SU-DHL-6 (cell line): ENCODE measurements at regions not wholly inside any gene's neighbourhood (a gene's known extent, or its start where the extent isn't known, plus 50 kb on each side); places are given as distances from the start of the nearest gene placed in this dataset.

Experiments used
- H2AFZ ChIP-seq: fragments of 200-600 bp; sonication (generic); 2 replicates; pipeline ENCODE4 v1.6.1; 2014; ENCODE audit warnings: low read depth, mild to moderate bottlenecking, moderate library complexity, mixed read lengths, antibody characterized with exemption, low read length; ENCODE audit not compliant: severe bottlenecking
- H3F3A ChIP-seq: fragments of 200-600 bp; shearing (Covaris generic); 2 replicates; pipeline ENCODE4 v1.6.0; 2016; ENCODE audit warnings: antibody characterized with exemption, mild to moderate bottlenecking; ENCODE audit not compliant: insufficient read depth
- H3K27ac ChIP-seq: fragments of 200-600 bp; sonication (generic); 2 replicates; pipeline ENCODE4 v1.5.1; 2016; ENCODE audit warnings: low read depth, mild to moderate bottlenecking, low read length, moderate library complexity, mixed read lengths
- H3K27me3 ChIP-seq: fragments of 200-600 bp; sonication (generic), shearing (Covaris generic); 2 replicates; pipeline ENCODE4 v1.6.0; 2014; ENCODE audit warnings: mild to moderate bottlenecking, low read length
- H3K36me3 ChIP-seq: fragments of 200-600 bp; sonication (generic); 2 replicates; pipeline ENCODE4 v1.6.1; 2014; ENCODE audit warnings: mild to moderate bottlenecking, low read length, mixed read lengths
- H3K4me2 ChIP-seq: fragments of 300-600, 200-600 bp; shearing (Covaris generic), sonication (generic); 2 replicates; pipeline ENCODE4 v1.6.0; 2014; ENCODE audit warnings: low read length, low read depth, mild to moderate bottlenecking; ENCODE audit not compliant: poor library complexity, severe bottlenecking
- H3K4me3 ChIP-seq: fragments of 200-600 bp; sonication (generic); 2 replicates; pipeline ENCODE4 v1.5.1; 2014; ENCODE audit warnings: antibody characterized with exemption, low read length, mild to moderate bottlenecking, mixed read lengths; ENCODE audit not compliant: insufficient read depth, poor library complexity, severe bottlenecking
- H3K79me2 ChIP-seq: fragments of 200-600 bp; sonication (generic); 2 replicates; pipeline ENCODE4 v1.6.1; 2014; ENCODE audit warnings: mild to moderate bottlenecking, low read length, moderate library complexity; ENCODE audit not compliant: insufficient read depth
- H3K9ac ChIP-seq: fragments of 200-600 bp; sonication (generic); 2 replicates; pipeline ENCODE4 v1.7.0; 2014; ENCODE audit warnings: mild to moderate bottlenecking, low read length
- H3K9me2 ChIP-seq: fragments of 200-600 bp; sonication (generic); replicated peaks from 2 replicates; pipeline ENCODE4 v1.6.1; 2014; ENCODE audit warnings: low read length; ENCODE audit not compliant: insufficient read depth
- H3K9me3 ChIP-seq: fragments of 200-600 bp; sonication (generic); 2 replicates; pipeline ENCODE4 v1.6.1; 2014; ENCODE audit warnings: low read length, mixed read lengths; ENCODE audit not compliant: insufficient read depth
- H4K20me1 ChIP-seq: fragments of 200-600 bp; sonication (generic); 2 replicates; pipeline ENCODE4 v1.6.1; 2014; ENCODE audit warnings: low read depth, mild to moderate bottlenecking, antibody characterized with exemption, low read length, moderate library complexity, mixed read lengths
- EZH2phosphoT487 ChIP-seq: fragments of 200-600 bp; sonication (generic), shearing (Covaris generic); conservative IDR thresholded peaks from 2 replicates; pipeline ENCODE4 v1.6.1; 2018; ENCODE audit warnings: mild to moderate bottlenecking, antibody characterized with exemption, low read length, moderate library complexity, mixed read lengths
- TF ChIP-seq, protein P1 (sequence below): fragments of 200-600 bp; sonication (generic); IDR thresholded peaks from one replicate; pipeline ENCODE4 v1.5.1; 2017; ENCODE audit warnings: antibody characterized with exemption, mild to moderate bottlenecking, low read length, moderate library complexity; ENCODE audit not compliant: insufficient read depth, poor library complexity, severe bottlenecking

DNA sequence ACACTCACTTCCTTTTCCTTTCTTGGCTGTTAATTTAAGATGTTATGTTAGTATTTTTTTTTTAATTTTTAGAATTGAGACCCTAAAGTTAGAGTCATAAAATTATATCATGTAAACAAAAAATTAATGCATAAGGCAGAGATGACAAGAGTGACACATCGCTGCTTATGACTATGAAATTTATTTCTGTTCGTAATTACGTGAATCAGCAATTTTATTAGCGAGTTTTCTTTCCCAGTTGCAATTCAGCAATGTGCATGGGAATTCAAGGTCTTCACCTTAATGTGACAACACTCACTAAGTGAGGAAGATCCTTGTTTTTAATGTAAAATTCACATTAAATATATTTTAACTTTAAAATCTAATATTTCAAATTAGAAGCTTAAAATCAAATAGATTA, 181.2 kb upstream of the SPOCK3 start:
- Histone ChIP-seq H3K9me3 (no peaks in the 10 kb centered on the region), H3K4me2 (no peak overlapping the region), H3K9ac (no peak overlapping the region), H3F3A (no peaks in the 10 kb centered on the region), H3K9me2 (no peaks in the 10 kb centered on the region), H3K27me3 (no peaks in the 10 kb centered on the region), H2AFZ (no peak overlapping the region), H4K20me1 (no peaks in the 10 kb centered on the region), H3K27ac (no peak overlapping the region), H3K79me2 (no peaks in the 10 kb centered on the region), H3K36me3 (no peaks in the 10 kb centered on the region), H3K4me3 (no peak overlapping the region)
- TF ChIP-seq, protein P1, sequence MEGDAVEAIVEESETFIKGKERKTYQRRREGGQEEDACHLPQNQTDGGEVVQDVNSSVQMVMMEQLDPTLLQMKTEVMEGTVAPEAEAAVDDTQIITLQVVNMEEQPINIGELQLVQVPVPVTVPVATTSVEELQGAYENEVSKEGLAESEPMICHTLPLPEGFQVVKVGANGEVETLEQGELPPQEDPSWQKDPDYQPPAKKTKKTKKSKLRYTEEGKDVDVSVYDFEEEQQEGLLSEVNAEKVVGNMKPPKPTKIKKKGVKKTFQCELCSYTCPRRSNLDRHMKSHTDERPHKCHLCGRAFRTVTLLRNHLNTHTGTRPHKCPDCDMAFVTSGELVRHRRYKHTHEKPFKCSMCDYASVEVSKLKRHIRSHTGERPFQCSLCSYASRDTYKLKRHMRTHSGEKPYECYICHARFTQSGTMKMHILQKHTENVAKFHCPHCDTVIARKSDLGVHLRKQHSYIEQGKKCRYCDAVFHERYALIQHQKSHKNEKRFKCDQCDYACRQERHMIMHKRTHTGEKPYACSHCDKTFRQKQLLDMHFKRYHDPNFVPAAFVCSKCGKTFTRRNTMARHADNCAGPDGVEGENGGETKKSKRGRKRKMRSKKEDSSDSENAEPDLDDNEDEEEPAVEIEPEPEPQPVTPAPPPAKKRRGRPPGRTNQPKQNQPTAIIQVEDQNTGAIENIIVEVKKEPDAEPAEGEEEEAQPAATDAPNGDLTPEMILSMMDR = no peak
- TF ChIP-seq EZH2phosphoT487 = no peak

DNA sequence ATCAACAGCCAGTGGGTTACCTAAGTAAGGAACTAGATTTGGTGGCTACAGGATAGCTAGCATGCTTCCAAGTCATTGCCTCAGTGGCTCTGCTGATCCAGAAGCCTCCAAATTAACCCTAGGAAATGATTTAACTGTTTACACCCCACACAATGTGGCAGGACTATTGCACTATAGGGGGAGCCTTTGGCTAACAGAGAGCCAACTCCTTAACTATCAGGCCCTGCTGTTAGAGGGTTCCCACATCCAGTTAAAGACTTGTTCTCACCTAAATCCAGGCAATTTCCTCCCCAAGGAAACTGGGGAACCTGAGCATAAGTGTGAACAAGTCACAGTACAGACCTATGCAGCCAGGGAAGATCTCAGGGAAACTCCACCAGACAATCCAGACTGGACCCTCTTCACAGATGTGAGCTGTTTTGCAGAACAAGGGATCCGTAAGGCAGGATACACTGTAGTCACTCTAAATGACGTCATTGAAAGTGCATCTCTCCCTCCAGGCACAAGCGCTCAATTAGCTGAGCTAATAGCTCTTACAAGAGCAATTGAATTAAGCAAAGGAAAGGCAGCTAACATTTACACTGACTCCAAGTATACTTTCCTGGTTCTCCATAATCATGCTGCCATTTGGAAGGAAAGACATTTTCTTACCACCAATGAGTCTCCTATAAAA, 185.3 kb upstream of the SPOCK3 start:
- H3K9me2 ChIP-seq = no peaks in the 10 kb centered on the region
- H3K4me2 ChIP-seq = no peak overlapping the region
- no peaks in the 10 kb centered on the region for H3F3A ChIP-seq
- H3K9ac ChIP-seq = no peak overlapping the region
- H3K79me2 ChIP-seq = no peaks in the 10 kb centered on the region
- H2AFZ ChIP-seq = no peak overlapping the region
- no peak overlapping the region for H3K27ac ChIP-seq
- no peak overlapping the region for H3K4me3 ChIP-seq
- H4K20me1 ChIP-seq = no peaks in the 10 kb centered on the region
- no peaks in the 10 kb centered on the region for H3K9me3 ChIP-seq
- no peaks in the 10 kb centered on the region for H3K27me3 ChIP-seq
- no peaks in the 10 kb centered on the region for H3K36me3 ChIP-seq
- no peak for TF ChIP-seq EZH2phosphoT487
- TF ChIP-seq, protein P1 = no peak

DNA sequence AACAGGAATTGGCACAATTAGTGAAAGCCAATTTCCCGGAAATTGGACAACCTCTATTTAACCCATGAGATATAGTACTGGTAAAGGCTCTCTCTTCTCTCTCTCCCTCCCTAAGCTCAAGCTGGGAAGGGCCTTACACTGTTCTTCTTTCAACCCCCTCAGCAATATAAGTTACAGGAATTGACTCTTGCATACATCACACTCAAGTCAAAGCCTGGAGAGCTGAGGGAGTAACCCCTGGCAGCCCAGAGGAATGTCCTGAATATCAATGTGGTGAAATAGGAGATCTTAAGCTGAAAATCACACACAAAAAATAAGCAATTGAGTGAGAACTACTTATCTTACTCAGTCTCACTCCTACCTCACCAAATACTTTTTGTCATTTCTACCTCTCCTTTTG, 186.9 kb upstream of the SPOCK3 start:
- Histone ChIP-seq H2AFZ (no peak overlapping the region), H3K9ac (no peak overlapping the region), H3K27me3 (no peaks in the 10 kb centered on the region), H3K4me3 (no peak overlapping the region), H3K36me3 (no peaks in the 10 kb centered on the region), H3K4me2 (no peak overlapping the region), H4K20me1 (no peaks in the 10 kb centered on the region), H3K9me3 (no peaks in the 10 kb centered on the region), H3K79me2 (no peaks in the 10 kb centered on the region), H3K9me2 (no peaks in the 10 kb centered on the region), H3F3A (no peaks in the 10 kb centered on the region), H3K27ac (no peak overlapping the region)
- TF ChIP-seq, protein P1 = no peak
- no peak for TF ChIP-seq EZH2phosphoT487
